Chondrocyte (in vitro differentiated cells): ENCODE measurements at regions not wholly inside any gene's neighbourhood (a gene's known extent, or its start where the extent isn't known, plus 50 kb on each side); places are given as distances from the start of the nearest gene placed in this dataset.
"Not testable (repeated sequence)": the region's sequence is repeated elsewhere in the genome, so short reads cannot be mapped to it uniquely, and the experiment has no call there.

Experiments used
- DNase-seq: peaks from one replicate; pipeline ENCODE4 v3.0.0; 2021; ENCODE audit warnings: mixed read lengths, low spot score
- H3K27ac Mint-ChIP-seq: one replicate; pipeline ENCODE4 v1.8.0; 2021; ENCODE audit warnings: mild to moderate bottlenecking, moderate library complexity, mixed read lengths; ENCODE audit not compliant: unreplicated experiment
- H3K27me3 Mint-ChIP-seq: 2 replicates; pipeline ENCODE4 v1.8.0; 2021; ENCODE audit warnings: low read depth, mixed read lengths
- H3K36me3 Mint-ChIP-seq: 2 replicates; pipeline ENCODE4 v1.8.0; 2021; ENCODE audit warnings: low read depth, mixed read lengths
- H3K4me1 Mint-ChIP-seq: 2 replicates; pipeline ENCODE4 v1.8.0; 2021; ENCODE audit warnings: low read depth, mild to moderate bottlenecking, mixed read lengths
- H3K4me3 Mint-ChIP-seq: one replicate; pipeline ENCODE4 v1.8.0; 2021; ENCODE audit warnings: mild to moderate bottlenecking, moderate library complexity, mixed read lengths; ENCODE audit not compliant: unreplicated experiment
- H3K9me3 Mint-ChIP-seq: 2 replicates; pipeline ENCODE4 v1.8.0; 2021; ENCODE audit warnings: low read depth, mixed read lengths
- TF ChIP-seq, protein P1 (sequence below): fragments of 200-600 bp; sonication (generic); IDR thresholded peaks from 2 replicates; pipeline ENCODE4 v1.5.0; 2021; ENCODE audit warnings: antibody characterized with exemption, mild to moderate bottlenecking, moderate library complexity

DNA sequence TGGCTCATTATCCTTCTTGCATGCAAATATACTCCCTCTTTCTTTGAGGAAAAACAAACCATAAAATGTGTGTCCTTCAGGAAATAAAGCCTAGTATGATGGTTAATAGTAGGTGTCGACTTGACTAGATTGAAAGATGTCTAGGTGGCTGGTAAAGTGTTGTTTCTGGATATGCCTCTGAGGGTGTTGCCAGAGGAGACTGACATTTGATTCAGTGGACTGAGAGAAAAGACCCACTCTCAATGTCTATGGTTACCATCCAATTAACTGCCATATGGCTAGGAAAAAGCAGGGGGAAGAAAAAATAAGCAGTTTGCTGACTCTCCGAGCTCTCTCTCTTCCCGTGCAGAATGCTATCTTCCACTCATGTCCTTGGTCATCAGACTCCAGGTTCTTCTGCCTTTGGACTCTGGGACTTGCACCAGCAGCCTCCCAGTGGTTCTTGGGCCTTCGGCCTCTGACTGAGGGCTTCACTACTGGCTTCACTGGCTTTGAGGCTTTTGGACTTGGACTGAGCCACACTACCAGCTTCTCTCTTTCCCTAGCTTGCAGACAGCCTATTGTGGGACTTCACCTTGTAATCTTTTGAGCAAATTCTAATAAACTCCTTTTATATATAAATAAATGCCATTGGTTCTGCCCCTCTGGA lies 532.1 kb upstream of the HTR2C start:
- H3K4me3 Mint-ChIP-seq = no peak overlapping the region
- TF ChIP-seq, protein P1, sequence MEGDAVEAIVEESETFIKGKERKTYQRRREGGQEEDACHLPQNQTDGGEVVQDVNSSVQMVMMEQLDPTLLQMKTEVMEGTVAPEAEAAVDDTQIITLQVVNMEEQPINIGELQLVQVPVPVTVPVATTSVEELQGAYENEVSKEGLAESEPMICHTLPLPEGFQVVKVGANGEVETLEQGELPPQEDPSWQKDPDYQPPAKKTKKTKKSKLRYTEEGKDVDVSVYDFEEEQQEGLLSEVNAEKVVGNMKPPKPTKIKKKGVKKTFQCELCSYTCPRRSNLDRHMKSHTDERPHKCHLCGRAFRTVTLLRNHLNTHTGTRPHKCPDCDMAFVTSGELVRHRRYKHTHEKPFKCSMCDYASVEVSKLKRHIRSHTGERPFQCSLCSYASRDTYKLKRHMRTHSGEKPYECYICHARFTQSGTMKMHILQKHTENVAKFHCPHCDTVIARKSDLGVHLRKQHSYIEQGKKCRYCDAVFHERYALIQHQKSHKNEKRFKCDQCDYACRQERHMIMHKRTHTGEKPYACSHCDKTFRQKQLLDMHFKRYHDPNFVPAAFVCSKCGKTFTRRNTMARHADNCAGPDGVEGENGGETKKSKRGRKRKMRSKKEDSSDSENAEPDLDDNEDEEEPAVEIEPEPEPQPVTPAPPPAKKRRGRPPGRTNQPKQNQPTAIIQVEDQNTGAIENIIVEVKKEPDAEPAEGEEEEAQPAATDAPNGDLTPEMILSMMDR = no peak
- H3K36me3 Mint-ChIP-seq = no peaks in the 10 kb centered on the region
- peaks cover 2% of the 10 kb centered on the region for H3K9me3 Mint-ChIP-seq
- DNase-seq = no peak
- no peaks in the 10 kb centered on the region for H3K4me1 Mint-ChIP-seq
- no peaks in the 10 kb centered on the region for H3K27me3 Mint-ChIP-seq
- H3K27ac Mint-ChIP-seq = no peak overlapping the region

DNA sequence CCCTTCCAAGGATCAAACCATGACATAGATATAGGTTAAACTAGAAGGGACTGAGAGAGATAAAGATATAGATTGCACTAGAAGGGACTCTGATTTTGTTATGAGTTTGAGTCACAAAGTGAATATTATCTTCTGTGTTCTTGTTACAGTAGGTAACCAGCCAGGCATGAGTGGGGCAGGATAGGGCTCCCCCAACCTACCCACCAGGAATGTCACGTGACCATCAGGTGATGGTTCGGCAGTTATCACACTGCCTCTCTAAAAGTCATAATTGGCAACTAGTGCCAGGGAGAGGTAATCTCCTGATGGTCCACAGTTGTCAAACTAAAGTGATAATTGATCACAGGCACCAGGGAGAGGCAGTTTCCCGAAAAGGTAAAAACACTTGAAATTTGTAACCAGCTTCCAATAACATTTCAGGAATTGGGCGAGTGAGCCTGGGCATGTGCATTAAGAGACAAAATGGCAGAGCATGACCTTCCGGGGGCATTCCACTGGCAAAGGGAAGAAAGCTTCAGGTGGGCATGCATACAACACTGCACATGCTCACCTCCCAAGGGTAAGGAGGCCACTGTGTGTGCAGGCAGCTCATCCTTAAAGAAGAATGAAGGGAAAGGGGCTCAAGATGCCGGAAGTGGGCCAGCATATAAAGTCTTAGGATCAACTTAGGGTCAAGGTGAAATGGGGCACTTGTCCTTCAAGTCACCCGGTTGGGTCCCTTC lies 533.6 kb upstream of the HTR2C start:
- peaks cover 2% of the 10 kb centered on the region for H3K9me3 Mint-ChIP-seq
- no peaks in the 10 kb centered on the region for H3K4me1 Mint-ChIP-seq
- TF ChIP-seq, protein P1 = no peak
- DNase-seq = no peak
- H3K27ac Mint-ChIP-seq = no peak overlapping the region
- no peaks in the 10 kb centered on the region for H3K27me3 Mint-ChIP-seq
- no peak overlapping the region for H3K4me3 Mint-ChIP-seq
- no peaks in the 10 kb centered on the region for H3K36me3 Mint-ChIP-seq

DNA sequence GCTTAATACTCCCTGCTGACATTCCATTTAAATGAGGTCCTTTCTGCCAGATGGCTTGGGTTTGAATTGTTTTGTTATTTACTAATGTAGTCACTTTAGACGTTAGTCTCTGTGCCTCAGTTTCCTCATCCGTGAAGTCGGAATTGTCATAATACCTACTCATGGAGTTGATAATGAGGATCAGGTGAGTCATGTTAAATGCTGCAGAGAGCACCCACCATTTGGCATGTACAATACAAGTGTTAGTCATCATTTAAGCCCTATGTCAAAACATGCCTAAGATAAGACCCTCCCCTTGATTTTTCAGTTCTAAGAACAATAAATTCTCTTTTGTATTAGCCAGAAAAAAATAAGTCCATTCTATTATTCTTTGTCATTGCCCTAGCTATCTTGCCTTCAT lies 534.8 kb upstream of the HTR2C start:
- Mint-ChIP-seq H3K4me1 (no peaks in the 10 kb centered on the region), H3K9me3 (peaks cover 2% of the 10 kb centered on the region), H3K27me3 (no peaks in the 10 kb centered on the region), H3K36me3 (no peaks in the 10 kb centered on the region), H3K4me3 (no peak overlapping the region), H3K27ac (no peak overlapping the region)
- DNase-seq = no peak
- TF ChIP-seq, protein P1 = no peak

DNA sequence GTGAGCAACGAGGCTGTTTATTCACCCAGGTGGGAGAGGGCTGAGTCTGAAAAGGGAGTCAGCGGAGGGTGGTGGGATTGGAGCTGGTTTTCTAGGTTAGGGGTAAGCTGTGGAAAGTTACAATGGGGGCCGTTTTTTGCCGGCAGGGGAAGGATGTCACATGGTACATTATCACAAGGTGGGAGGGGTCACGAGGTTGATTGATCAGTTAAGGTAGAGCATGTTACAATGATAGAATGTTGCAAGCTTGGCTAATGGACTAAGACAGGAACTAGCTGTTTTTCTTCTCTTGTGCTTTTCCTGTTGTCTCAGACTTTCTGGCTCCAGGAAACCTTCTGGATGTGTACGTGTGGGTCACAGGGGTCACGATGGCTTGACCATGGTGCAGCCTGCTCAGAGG lies 536.3 kb upstream of the HTR2C start:
- Mint-ChIP-seq H3K27ac (no peak overlapping the region), H3K36me3 (no peaks in the 10 kb centered on the region), H3K4me1 (no peaks in the 10 kb centered on the region), H3K4me3 (no peak overlapping the region), H3K27me3 (no peaks in the 10 kb centered on the region), H3K9me3 (peaks cover 2% of the 10 kb centered on the region)
- TF ChIP-seq, protein P1 = no peak
- DNase-seq = no peak

DNA sequence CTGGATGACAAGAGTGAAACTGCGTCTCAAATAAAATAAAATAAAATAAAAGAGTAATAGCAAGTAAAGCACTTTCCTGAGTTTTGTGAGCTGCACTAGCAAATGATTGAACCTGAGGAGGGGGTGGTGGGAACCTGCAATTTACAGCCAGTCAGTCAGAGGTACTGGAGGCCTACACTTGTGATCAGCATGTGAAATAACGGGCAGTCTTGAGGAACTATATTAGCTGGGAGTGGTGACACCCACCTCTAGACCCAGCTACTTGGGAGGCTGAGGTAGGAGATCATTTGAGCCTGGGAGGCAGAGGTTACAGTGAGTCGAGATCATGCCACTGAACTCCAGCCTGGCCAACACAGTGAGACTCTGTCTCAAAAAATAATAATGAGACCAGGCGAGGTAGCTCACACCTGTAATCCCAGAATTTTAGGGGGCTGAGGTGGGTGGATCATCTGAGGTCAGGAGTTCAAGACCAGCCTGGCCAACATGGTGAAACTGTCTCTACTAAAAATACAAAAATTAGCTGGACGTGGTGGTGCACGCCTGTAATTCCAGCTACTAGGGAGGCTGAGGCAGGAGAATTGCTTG lies 537.1 kb upstream of the HTR2C start:
- no peak for DNase-seq
- H3K4me3 Mint-ChIP-seq = no peak overlapping the region
- no peaks in the 10 kb centered on the region for H3K4me1 Mint-ChIP-seq
- no peak overlapping the region for H3K27ac Mint-ChIP-seq
- H3K36me3 Mint-ChIP-seq = no peaks in the 10 kb centered on the region
- H3K9me3 Mint-ChIP-seq = no peaks in the 10 kb centered on the region
- TF ChIP-seq, protein P1 = no peak
- no peaks in the 10 kb centered on the region for H3K27me3 Mint-ChIP-seq

DNA sequence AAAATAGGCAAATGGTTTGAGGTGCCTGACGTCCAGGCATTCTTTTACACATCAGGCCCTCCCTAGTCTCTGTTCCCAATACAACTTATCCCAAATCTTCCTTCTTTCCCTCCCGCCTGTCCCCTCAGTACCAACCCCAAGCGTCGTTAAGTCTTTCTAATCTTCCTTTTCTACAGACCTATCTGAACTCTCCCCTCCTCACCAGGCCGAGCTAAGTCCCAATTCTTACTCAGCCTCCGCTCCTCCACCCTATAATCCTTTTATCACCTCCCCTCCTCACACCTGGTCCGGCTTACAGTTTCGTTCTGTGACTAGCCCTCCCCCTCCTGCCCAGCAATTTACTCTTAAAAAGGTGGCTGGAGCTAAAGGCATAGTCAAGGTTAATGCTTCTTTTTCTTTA lies 542.4 kb upstream of the HTR2C start:
- not testable (repeated sequence) for H3K27ac Mint-ChIP-seq, H3K36me3 Mint-ChIP-seq, DNase-seq, H3K4me3 Mint-ChIP-seq, H3K9me3 Mint-ChIP-seq, H3K4me1 Mint-ChIP-seq
- peaks cover 12% of the 10 kb centered on the region for H3K27me3 Mint-ChIP-seq

DNA sequence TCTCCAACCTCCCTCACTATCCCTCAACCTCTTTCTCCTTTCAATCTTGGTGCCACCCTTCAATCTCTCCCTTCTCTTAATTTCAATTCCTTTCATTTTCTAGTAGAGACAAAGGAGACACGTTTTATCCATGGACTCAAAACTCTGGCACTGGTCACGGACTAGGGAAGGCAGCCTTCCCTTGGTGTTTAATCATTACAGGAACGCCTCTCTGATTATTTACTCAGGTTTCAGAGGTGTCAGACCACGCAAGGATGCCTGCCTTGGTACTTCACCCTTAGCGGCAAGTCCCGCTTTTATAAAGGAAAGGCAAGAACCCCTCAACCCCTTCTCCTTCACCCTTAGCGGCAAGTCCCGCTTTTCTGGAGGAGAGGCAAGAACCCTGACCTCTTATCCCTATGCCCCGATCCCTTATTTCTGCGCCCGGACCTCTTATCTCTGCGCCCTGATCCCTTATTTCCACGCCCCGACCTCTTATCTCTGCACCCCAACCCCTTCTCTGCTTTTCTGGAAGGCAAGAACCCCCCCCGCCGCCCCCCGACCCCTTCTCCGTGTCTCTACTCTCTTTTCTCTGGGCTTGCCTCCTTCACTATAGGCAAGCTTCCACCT lies 543.1 kb upstream of the HTR2C start:
- not testable (repeated sequence) for H3K4me3 Mint-ChIP-seq, H3K27ac Mint-ChIP-seq, H3K4me1 Mint-ChIP-seq, DNase-seq, H3K9me3 Mint-ChIP-seq, H3K36me3 Mint-ChIP-seq
- peaks cover 12% of the 10 kb centered on the region for H3K27me3 Mint-ChIP-seq

DNA sequence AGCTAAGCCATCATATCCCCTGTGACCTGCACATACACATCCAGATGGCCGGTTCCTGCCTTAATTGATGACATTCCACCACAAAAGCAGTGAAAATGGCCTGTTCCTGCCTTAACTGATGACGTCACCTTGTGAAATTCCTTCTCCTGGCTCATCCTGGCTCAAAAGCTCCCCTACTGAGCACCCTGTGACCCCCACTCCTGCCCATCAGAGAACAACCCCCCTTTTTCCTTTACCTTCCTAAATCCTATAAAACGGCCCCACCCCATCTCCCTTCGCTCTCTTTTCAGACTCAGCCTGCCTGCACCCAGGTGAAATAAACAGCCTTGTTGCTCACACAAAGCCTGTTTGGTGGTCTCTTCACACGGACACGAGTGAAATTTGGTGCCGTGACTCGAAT lies 543.8 kb upstream of the HTR2C start:
- H3K27ac Mint-ChIP-seq, H3K9me3 Mint-ChIP-seq, H3K4me3 Mint-ChIP-seq, DNase-seq, H3K36me3 Mint-ChIP-seq, H3K4me1 Mint-ChIP-seq: not testable (repeated sequence)
- H3K27me3 Mint-ChIP-seq = peaks cover 12% of the 10 kb centered on the region
